ENCODE measurements at regions not wholly inside any gene's neighbourhood (a gene's known extent, or its start where the extent isn't known, plus 50 kb on each side); places are given as distances from the start of the nearest gene placed in this dataset.

DNA sequence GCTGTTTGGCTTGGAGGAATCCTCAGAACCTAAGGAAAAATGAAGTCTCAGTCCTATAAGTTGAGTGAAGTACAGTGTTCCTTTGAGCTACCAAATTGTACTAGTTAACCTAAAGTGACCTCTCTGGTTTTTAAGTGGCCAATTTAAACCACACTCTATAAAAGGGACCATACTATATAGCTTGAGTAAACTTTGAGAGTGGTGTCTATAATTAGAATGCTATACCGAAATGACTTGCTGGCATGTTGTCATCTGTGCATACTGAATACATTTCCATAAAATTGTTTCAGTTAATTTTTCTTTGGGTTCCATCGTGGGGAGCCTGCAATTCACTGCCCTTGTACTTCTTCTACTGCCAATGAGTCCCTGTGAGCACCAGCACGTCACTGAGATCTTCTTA is 151.1 kb downstream of the DKK1 start:
- TF ChIP-seq POLR2A (IDR thresholded peaks at IDR 0.05): no peak
- TF ChIP-seq, protein P1, sequence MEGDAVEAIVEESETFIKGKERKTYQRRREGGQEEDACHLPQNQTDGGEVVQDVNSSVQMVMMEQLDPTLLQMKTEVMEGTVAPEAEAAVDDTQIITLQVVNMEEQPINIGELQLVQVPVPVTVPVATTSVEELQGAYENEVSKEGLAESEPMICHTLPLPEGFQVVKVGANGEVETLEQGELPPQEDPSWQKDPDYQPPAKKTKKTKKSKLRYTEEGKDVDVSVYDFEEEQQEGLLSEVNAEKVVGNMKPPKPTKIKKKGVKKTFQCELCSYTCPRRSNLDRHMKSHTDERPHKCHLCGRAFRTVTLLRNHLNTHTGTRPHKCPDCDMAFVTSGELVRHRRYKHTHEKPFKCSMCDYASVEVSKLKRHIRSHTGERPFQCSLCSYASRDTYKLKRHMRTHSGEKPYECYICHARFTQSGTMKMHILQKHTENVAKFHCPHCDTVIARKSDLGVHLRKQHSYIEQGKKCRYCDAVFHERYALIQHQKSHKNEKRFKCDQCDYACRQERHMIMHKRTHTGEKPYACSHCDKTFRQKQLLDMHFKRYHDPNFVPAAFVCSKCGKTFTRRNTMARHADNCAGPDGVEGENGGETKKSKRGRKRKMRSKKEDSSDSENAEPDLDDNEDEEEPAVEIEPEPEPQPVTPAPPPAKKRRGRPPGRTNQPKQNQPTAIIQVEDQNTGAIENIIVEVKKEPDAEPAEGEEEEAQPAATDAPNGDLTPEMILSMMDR (IDR thresholded peaks at IDR 0.05): no peak

Measured in upper lobe of left lung (tissue), 4 donors.